EH (cell line): ENCODE measurements at regions not wholly inside any gene's neighbourhood (a gene's known extent, or its start where the extent isn't known, plus 50 kb on each side); places are given as distances from the start of the nearest gene placed in this dataset.

Experiments
- DNase-seq: peaks from one replicate; pipeline ENCODE4 v3.0.0-alpha.2; 2015; ENCODE audit warnings: low read depth

GRCh38 chr4:113849771-113850170 is 88.2 kb upstream of the CAMK2D start:
- DNase-seq, result peak; percentile 46

- DNase-seq, result no peak
Observed at GRCh38 chr4:113847710-113848109, 86.2 kb upstream of the CAMK2D start.

DNA sequence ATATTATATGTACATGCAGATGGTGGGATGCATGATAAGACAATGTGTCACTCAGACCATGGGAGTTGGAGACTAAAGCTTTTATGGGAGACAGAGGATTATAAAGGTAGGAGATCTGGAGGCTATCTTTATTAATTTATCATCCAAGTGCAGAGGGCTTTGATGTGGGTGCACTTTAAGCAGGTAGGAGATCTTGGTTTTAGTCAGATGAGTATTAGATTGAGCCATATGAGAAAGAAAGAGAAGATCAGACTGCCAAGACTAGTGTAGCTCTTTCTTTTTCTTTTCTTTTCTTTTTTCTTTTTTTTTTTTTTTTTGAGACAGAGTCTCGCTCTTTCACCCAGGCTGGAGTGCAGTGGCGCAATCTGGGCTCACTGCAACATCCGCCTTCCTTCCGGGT is 84.9 kb upstream of the CAMK2D start:
- no peak for DNase-seq

GRCh38 chr4:113845138-113845537 is 83.6 kb upstream of the CAMK2D start:
- no peak for DNase-seq

GRCh38 chr4:113844369-113844768 is 82.8 kb upstream of the CAMK2D start:
- no peak for DNase-seq

DNA sequence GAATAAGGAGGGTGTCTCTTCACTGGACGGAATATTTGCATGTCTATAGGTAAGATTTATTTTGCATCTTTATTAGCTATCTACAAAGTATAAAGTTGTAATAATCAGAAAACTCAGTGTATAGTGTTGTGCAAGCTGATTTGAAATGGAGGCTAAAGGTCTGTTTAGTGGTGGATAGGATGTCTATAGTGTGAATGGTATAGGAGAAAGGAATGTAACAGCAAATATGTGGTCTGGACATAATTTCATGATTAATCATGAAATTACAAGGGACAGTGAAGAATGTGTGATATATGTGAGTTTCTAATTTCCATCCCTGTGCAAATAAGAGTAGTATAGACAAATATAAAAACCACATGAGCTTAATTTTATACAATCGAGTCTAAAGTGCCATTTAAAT is 79.3 kb upstream of the CAMK2D start:
- DNase-seq, result peak; percentile 27

DNA sequence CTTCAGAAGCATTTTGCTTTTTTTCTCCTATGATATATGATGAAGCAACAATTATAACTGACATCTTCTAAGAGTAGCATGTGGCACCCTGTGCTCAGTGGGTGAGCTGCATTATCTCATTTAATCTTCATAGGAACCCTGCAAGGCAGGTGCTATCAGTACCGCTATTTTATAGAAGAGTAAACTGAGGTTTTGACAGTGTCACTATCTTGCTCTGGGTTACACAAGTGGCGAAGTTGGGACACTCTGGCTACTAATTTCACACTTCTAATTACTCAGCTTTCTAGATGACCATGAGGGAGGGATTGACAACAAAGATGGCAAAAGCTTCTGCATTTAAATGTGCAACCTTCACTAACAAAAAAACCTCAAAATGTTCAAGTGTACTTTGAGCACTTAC is 76.9 kb upstream of the CAMK2D start:
- DNase-seq, result no peak

DNA sequence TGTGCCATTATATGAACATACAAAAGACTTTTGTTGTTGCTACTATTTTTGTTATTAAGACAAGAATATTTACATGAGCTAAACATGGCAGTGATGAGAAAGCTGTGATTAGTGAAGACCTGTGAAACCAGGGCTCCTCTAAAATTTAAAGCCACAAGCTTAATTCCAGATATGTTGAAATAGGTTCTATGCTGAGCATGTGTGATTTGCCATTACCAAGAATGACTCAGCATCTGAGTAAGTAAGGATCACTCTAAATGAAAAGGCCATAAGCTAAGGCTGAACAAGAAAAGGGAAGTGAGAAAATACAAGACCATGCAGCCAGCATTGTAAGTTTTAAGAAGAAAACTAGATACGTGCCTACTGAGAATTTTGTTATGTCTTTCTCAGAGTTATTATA is 75.9 kb upstream of the CAMK2D start:
- peak; percentile 90 for DNase-seq

GRCh38 chr4:113835005-113835404 is 73.5 kb upstream of the CAMK2D start:
- peak; percentile 74 for DNase-seq

DNA sequence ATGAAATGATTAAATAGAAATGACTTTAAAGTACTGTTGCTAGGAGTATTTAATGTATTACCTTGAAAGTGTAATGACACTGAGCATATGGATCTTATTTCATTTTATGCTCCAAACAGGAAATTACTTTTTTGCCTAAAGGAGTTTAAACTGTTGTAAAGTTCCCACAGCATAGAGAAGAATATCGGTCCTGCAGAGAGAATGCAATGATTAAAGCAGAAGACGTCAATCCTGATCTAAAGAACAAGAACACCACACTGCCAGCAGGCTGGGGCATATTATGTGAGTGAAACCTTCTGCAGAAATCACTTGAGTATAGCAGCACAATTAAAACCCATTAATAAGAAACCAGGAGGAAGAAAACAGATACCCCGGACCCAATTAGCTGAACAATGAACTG is 72.8 kb upstream of the CAMK2D start:
- DNase-seq, result peak; percentile 50

DNA sequence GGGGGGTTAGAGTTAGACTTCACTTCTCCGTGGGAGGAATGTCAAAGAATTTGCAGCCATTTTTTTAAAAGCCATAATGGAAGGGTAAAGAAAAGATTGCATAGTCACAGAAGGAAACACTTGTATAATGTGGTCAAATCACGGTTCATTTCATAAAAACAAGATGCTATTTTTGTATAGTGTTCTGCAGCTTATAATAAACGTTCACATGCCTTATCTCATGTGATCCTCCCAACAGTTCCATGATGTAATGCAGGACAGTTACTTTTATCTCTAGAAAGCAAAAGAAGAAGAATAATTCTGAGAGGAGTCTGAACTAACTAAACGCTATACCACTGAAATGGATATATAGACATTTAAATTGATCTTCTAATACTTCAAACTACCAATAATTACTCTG is 71.3 kb upstream of the CAMK2D start:
- DNase-seq, result no peak

DNA sequence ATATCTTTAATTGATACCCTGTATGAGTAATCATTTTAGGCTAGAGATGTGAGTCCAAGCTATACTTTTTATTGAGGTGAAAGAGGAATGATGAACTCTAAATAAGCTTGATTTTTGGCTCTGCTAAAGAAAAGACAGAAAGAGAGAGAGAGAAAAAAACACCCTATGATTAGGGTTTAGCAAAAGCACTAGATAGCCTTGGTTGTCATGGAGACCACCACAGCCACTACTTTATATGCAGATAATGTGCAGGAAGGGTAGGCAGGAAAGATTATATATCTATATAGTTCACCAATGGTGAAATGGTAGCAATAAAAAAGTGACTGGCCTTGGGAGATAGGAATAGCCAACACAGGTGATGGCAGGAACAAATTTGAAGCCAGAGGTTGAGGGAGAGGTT is 69.9 kb upstream of the CAMK2D start:
- no peak for DNase-seq

GRCh38 chr4:113828702-113829101 is 67.2 kb upstream of the CAMK2D start:
- no peak for DNase-seq

GRCh38 chr4:113827285-113827684 is 65.7 kb upstream of the CAMK2D start:
- peak; percentile 68 for DNase-seq

DNA sequence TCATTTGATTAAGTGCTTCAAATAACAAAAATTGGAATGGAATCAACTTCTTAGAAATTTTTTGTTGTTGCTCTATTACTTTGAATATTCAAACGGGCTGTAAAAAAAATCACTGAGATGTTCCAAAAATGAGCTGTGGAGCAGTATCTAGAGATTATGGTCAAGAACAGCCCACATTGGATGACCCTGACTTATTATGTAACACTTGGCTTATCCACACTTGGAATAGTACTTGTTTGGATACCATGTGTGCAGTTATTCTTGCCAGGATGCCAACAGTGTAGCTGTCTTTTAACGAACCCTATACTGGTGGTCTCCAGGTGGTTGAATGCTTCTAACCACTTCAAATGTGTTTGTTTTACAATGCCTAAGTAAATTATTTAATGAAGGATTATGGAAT is 64.9 kb upstream of the CAMK2D start:
- DNase-seq, result no peak

DNA sequence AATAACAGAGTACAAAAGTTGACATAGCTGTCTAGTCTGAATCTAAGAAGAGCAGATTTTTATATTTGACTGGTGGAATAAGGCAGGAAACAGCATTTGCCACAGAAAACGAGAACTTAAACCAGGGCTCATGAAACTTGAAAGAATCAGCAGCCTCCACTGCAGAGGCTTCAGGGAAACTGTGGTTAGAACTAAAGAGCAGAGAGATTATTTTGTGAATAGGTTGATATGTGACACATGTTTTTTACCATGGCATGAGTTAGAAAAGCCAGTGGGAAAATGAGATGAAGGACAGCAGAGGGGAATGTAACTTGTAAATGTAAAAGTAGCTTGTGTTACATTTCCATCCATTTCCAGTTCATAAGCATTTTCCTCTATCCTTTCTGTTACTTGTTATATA is 63.7 kb upstream of the CAMK2D start:
- no peak for DNase-seq

GRCh38 chr4:113824396-113824795 is 62.9 kb upstream of the CAMK2D start:
- no peak for DNase-seq

GRCh38 chr4:113823291-113823659 is 61.7 kb upstream of the CAMK2D start:
- peak; percentile 33 for DNase-seq

GRCh38 chr4:113822555-113823290 is 61.2 kb upstream of the CAMK2D start:
- no peak for DNase-seq

GRCh38 chr4:113821856-113822255 is 60.3 kb upstream of the CAMK2D start:
- DNase-seq, result no peak

DNA sequence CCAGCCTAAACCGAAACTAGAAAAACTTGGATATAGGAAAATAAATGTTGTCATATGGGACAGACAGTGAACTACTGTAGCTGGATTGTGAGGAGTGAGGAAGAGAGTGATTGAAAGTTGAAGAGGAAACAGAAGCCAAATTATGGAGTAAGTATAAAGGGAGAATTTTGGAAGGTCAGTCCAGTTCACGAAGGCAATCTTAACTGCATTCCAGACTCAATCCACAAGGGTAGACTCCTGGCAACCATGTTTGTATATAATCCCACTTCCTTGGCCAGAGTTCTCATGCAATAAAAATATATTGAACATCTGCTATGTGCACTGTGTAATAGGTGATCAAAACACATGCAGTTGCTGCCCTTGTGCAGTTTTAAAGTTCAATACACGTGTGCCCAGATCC is 58.6 kb upstream of the CAMK2D start:
- no peak for DNase-seq

- no peak for DNase-seq
Observed at GRCh38 chr4:113815826-113816225, 54.3 kb upstream of the CAMK2D start.

GRCh38 chr4:113811359-113811758 is 49.8 kb upstream of the CAMK2D start:
- no peak for DNase-seq
